ENCODE measurements at regions not wholly inside any gene's neighbourhood (a gene's known extent, or its start where the extent isn't known, plus 50 kb on each side); places are given as distances from the start of the nearest gene placed in this dataset.

DNA sequence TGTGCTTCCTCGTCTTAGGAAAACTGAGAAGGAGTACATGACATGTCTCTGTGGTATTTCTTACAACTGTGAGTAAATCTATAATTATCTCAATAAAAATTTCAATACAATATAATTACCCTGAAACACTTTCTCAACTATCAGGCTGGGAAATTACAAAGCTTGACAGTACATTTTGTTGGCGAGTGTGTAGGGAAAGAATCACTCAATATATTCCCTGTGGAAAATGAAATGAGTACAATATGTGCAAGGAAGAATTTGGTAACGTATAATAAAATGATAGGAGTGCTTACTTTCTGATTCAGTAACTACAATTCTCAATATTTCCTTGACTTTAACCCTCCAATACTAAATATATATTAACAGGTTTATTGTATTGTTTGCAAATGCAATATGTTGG, 818.2 kb upstream of the CADM2 start:
- Histone ChIP-seq H3K27me3 (no peaks in the 10 kb centered on the region), H3K27ac (no peak overlapping the region), H3K4me3 (no peak overlapping the region), H3K36me3 (no peaks in the 10 kb centered on the region), H3K9me3 (no peaks in the 10 kb centered on the region), H3K4me1 (no peaks in the 10 kb centered on the region)
- no peak for TF ChIP-seq POLR2A (IDR thresholded peaks at IDR 0.05)
- TF ChIP-seq, protein P1, sequence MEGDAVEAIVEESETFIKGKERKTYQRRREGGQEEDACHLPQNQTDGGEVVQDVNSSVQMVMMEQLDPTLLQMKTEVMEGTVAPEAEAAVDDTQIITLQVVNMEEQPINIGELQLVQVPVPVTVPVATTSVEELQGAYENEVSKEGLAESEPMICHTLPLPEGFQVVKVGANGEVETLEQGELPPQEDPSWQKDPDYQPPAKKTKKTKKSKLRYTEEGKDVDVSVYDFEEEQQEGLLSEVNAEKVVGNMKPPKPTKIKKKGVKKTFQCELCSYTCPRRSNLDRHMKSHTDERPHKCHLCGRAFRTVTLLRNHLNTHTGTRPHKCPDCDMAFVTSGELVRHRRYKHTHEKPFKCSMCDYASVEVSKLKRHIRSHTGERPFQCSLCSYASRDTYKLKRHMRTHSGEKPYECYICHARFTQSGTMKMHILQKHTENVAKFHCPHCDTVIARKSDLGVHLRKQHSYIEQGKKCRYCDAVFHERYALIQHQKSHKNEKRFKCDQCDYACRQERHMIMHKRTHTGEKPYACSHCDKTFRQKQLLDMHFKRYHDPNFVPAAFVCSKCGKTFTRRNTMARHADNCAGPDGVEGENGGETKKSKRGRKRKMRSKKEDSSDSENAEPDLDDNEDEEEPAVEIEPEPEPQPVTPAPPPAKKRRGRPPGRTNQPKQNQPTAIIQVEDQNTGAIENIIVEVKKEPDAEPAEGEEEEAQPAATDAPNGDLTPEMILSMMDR (IDR thresholded peaks at IDR 0.05), result no peak
- intact Hi-C loops (cut with DNase I), result no loop called here
- no peak for DNase-seq
- ATAC-seq, result no peak
- WGBS, 4 donors, result 55 to 64% (median 60%) methylated on average over 3 of the region's 3 CpGs

DNA sequence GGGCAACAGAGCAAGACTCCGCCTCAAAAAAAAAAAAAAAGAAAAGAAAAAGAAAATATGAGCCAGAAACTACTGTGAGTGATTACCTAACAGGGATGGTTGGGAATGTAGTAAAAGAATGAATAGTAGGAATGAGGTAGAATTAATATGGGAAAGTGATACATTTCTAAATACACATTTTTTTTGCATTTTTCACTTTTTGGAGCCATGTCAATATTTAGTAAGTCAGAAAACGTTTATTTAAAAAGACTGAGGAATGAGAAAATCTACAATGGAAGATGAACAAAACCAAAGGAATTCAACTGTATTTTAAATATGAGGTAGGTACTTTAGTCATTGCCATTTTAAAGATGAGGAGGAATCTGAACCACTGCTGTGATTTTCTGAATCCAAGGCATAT, 817.2 kb upstream of the CADM2 start:
- 59 to 66% (median 63%) methylated on average over 2 of the region's 2 CpGs for WGBS, 4 donors
- no peaks in the 10 kb centered on the region for H3K36me3 ChIP-seq
- H3K9me3 ChIP-seq, result no peaks in the 10 kb centered on the region
- no peak overlapping the region for H3K27ac ChIP-seq
- H3K4me3 ChIP-seq, result no peak overlapping the region
- H3K27me3 ChIP-seq, result no peaks in the 10 kb centered on the region
- DNase-seq (no peak), ATAC-seq (no peak)
- H3K4me1 ChIP-seq, result no peaks in the 10 kb centered on the region
- no peak for TF ChIP-seq POLR2A (IDR thresholded peaks at IDR 0.05)
- TF ChIP-seq, protein P1 (IDR thresholded peaks at IDR 0.05), result no peak
- intact Hi-C loops (cut with DNase I), result no loop called here

DNA sequence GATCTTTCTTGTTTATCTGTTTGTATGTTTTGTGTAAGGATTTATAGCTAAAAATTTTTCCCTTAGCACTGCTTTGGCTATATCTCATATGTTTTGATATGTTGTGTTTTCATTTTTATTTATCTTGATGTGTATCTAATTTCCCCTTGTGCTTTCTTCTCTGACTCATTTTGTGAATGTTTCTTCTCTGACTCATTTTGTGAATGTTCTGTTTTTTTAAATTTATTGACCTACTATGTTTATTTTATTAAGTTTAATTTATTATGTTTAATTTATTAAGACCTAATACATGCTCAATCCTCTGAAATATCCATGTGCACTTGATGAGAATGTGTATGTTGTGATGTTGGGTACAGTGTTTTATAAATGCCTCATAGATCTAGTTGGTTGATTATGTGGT, 793.5 kb upstream of the CADM2 start:
- no peak for DNase-seq

DNA sequence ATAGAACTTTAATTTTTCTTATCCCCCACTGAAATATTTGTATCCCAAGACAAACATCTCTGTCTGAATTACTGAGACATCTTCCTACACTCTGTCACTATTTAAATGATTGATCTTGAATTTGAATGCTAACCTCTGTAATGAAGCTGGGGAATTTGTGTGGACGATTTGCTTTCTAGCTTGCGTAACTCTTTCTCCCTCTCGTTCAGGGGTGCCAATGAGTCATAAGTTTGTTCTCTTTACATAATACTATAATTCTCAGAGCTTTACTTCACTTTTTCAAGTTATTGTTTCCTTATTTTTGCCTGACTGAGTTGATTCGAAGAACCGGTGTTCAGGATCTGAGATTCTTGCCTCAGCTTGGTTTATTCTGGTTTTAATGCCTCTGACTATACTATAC, 783.3 kb upstream of the CADM2 start:
- TF ChIP-seq, protein P1 (IDR thresholded peaks at IDR 0.05), result no peak
- TF ChIP-seq POLR2A (IDR thresholded peaks at IDR 0.05), result no peak
- 80 to 85% (median 82%) methylated on average over 5 of the region's 5 CpGs for WGBS, 4 donors
- intact Hi-C loops (cut with DNase I), result no loop called here

More for the DNA sequence above, 793.5 kb upstream of the CADM2 start:
- Histone ChIP-seq H3K27me3 (no peaks in the 10 kb centered on the region), H3K9me3 (peaks cover 0 to 9% (median 0%) of the 10 kb centered on the region in 12 donors), H3K4me3 (no peak overlapping the region), H3K27ac (no peak overlapping the region), H3K4me1 (no peaks in the 10 kb centered on the region), H3K36me3 (no peaks in the 10 kb centered on the region)
- no peak for TF ChIP-seq POLR2A (IDR thresholded peaks at IDR 0.05)
- TF ChIP-seq, protein P1 (IDR thresholded peaks at IDR 0.05), result no peak
- no peak for ATAC-seq
- intact Hi-C loops (cut with DNase I), result no loop called here

More for the DNA sequence above, 783.3 kb upstream of the CADM2 start:
- no peak for ATAC-seq
- no peaks in the 10 kb centered on the region for H3K36me3 ChIP-seq
- DNase-seq, result no peak
- H3K9me3 ChIP-seq, result peaks cover 0 to 26% (median 0%) of the 10 kb centered on the region in 12 donors
- no peaks in the 10 kb centered on the region for H3K4me1 ChIP-seq
- no peak overlapping the region for H3K27ac ChIP-seq
- H3K27me3 ChIP-seq, result no peaks in the 10 kb centered on the region
- H3K4me3 ChIP-seq, result no peak overlapping the region
